Hepatic stellate cell (primary cell): ENCODE measurements at regions not wholly inside any gene's neighbourhood (a gene's known extent, or its start where the extent isn't known, plus 50 kb on each side); places are given as distances from the start of the nearest gene placed in this dataset.
"Not testable (repeated sequence)": the region's sequence is repeated elsewhere in the genome, so short reads cannot be mapped to it uniquely, and the experiment has no call there.

Source experiments
- DNase-seq: peaks from one replicate; pipeline ENCODE4 v3.0.0; 2011; ENCODE audit warnings: low spot score

- DNase-seq: no peak
These were observed 102.3 kb upstream of the SLC30A5 start for GRCh38 chr5:68991279-68992084.

- DNase-seq: no peak
These were observed 99.2 kb upstream of the SLC30A5 start for GRCh38 chr5:68994645-68995044.

- no peak for DNase-seq
These were observed 97.8 kb upstream of the SLC30A5 start for GRCh38 chr5:68995845-68996545.

GRCh38 chr5:68999181-68999580 is 94.6 kb upstream of the SLC30A5 start:
- no peak for DNase-seq

GRCh38 chr5:69000216-69000919 is 93.4 kb upstream of the SLC30A5 start:
- DNase-seq: no peak

- no peak for DNase-seq
These were observed 92.9 kb upstream of the SLC30A5 start for GRCh38 chr5:69000949-69001348.

- no peak for DNase-seq
These were observed 92.2 kb upstream of the SLC30A5 start for GRCh38 chr5:69001627-69002026.

- DNase-seq: no peak
These were observed 89.7 kb upstream of the SLC30A5 start for GRCh38 chr5:69004127-69004526.

GRCh38 chr5:69004676-69005075 is 89.1 kb upstream of the SLC30A5 start:
- no peak for DNase-seq

GRCh38 chr5:69006030-69006429 is 87.8 kb upstream of the SLC30A5 start:
- no peak for DNase-seq

- no peak for DNase-seq
These were observed 86.7 kb upstream of the SLC30A5 start for GRCh38 chr5:69007163-69007562.

GRCh38 chr5:69007726-69008368 is 86.0 kb upstream of the SLC30A5 start:
- DNase-seq: peak; percentile 44

- no peak for DNase-seq
These were observed 83.3 kb upstream of the SLC30A5 start for GRCh38 chr5:69010476-69010875.

- DNase-seq: no peak
These were observed 81.9 kb upstream of the SLC30A5 start for GRCh38 chr5:69011910-69012309.

GRCh38 chr5:69013481-69013880 is 80.3 kb upstream of the SLC30A5 start:
- no peak for DNase-seq

GRCh38 chr5:69014007-69014406 is 79.8 kb upstream of the SLC30A5 start:
- DNase-seq: not testable (repeated sequence)

GRCh38 chr5:69019668-69020375 is 74.0 kb upstream of the SLC30A5 start:
- DNase-seq: no peak

- peak; percentile 28 for DNase-seq
These were observed 69.6 kb upstream of the SLC30A5 start for GRCh38 chr5:69024241-69024651.

- no peak for DNase-seq
These were observed 64.5 kb upstream of the SLC30A5 start for GRCh38 chr5:69029292-69029691.

- DNase-seq: no peak
These were observed 63.3 kb upstream of the SLC30A5 start for GRCh38 chr5:69030358-69031062.

- DNase-seq: no peak
These were observed 61.8 kb upstream of the SLC30A5 start for GRCh38 chr5:69032009-69032408.
